B cell (primary cell): ENCODE measurements at regions not wholly inside any gene's neighbourhood (a gene's known extent, or its start where the extent isn't known, plus 50 kb on each side); places are given as distances from the start of the nearest gene placed in this dataset.

ENCODE experiments used
- ATAC-seq: fragments of 200-7000 bp; cut with Tn5 transposase; one replicate; pipeline ENCODE4 v1.10.0; 2021; ENCODE audit warnings: low read depth, mild to moderate bottlenecking, moderate number of reproducible peaks, moderate library complexity
- CTCF ChIA-PET: fragments of 350-600 bp; sonication (Branson Sonifier 250); formaldehyde crosslinking; loops from one replicate; lab custom pipeline; 2021; ENCODE audit warnings: antibody characterized with exemption, inconsistent platforms; lab: Charles Lee
- POLR2A ChIA-PET: fragments of 350-600 bp; sonication (Branson Sonifier 250); formaldehyde crosslinking; loops from one replicate; lab custom pipeline; 2021; ENCODE audit warnings: antibody characterized with exemption; lab: Charles Lee
- DNase-seq: peaks from one replicate; pipeline ENCODE4 v3.0.0; 2013
- H2AFZ ChIP-seq: 2 replicates; pipeline ENCODE4 v1.6.1; 2012; ENCODE audit warnings: mild to moderate bottlenecking, low read depth, low read length; ENCODE audit not compliant: insufficient read depth, poor library complexity, severe bottlenecking
- H3K27ac ChIP-seq, 2 donors: 1 replicate in 1 of 2; 2 replicates in 1 of 2; pipeline ENCODE4 v1.5.1; 2012 to 2013; ENCODE audit warnings: low read length in 2 of 2, mild to moderate bottlenecking in 2 of 2, moderate library complexity in 1 of 2
- H3K27me3 ChIP-seq, 4 experiments: fragments of 200-600 bp in 1 of 4; sonication (generic) in 1 of 4; replicated peaks in 1 of 4; 1 replicate in 2 of 4; 2 replicates in 2 of 4; pipeline versions ENCODE4 v1.6.1 to v1.7.0; 2013 to 2016; ENCODE audit warnings: low read length in 3 of 4, mild to moderate bottlenecking in 2 of 4, mixed read lengths in 1 of 4, moderate library complexity in 1 of 4; ENCODE audit not compliant: insufficient read depth in 4 of 4, control insufficient read depth in 3 of 4; ENCODE audit errors: control extremely low read depth in 1 of 4
- H3K36me3 ChIP-seq, 2 experiments: replicated peaks in 1 of 2; 1 replicate in 1 of 2; 2 replicates in 1 of 2; pipeline versions ENCODE4 v1.6.1 to v1.7.1; 2013; ENCODE audit warnings: low read length in 1 of 2; ENCODE audit not compliant: insufficient read depth in 2 of 2, control insufficient read depth in 1 of 2; ENCODE audit errors: control extremely low read depth in 1 of 2, extremely low read depth in 1 of 2
- H3K4me1 ChIP-seq, 2 donors: fragments of 200-600 bp in 1 of 2; sonication (generic) in 1 of 2; 1 replicate in 1 of 2; 2 replicates in 1 of 2; pipeline versions ENCODE4 v1.5.1 to v1.6.1; 2013 to 2017; ENCODE audit warnings: low read length in 2 of 2; ENCODE audit not compliant: control insufficient read depth in 2 of 2, insufficient read depth in 2 of 2
- H3K4me2 ChIP-seq: replicated peaks from 2 replicates; pipeline ENCODE3; 2012; ENCODE audit warnings: mild to moderate bottlenecking, low read depth, low read length; ENCODE audit not compliant: poor library complexity, severe bottlenecking
- H3K4me3 ChIP-seq, 5 experiments: fragments of 200-600 bp in 1 of 5; sonication (generic) in 1 of 5; 1 replicate in 3 of 5; 2 replicates in 2 of 5; pipeline versions ENCODE4 v1.5.1 to v1.7.0; 2011 to 2016; ENCODE audit warnings: low read length in 4 of 5, mild to moderate bottlenecking in 4 of 5, low read depth in 2 of 5, control low read depth in 1 of 5, moderate library complexity in 1 of 5; ENCODE audit not compliant: insufficient read depth in 1 of 5; ENCODE audit errors: control extremely low read depth in 1 of 5, extremely low read depth in 1 of 5
- H3K79me2 ChIP-seq: fragments of 200-600 bp; sonication (generic); one replicate; pipeline ENCODE4 v1.6.0; 2016; ENCODE audit warnings: low read length; ENCODE audit not compliant: control insufficient read depth, insufficient read depth
- H3K9ac ChIP-seq: fragments of 200-600 bp; sonication (generic); 2 replicates; pipeline ENCODE4 v1.6.1; 2017; ENCODE audit warnings: mild to moderate bottlenecking, low read length, moderate library complexity
- H3K9me3 ChIP-seq, 3 donors: one replicate each; pipeline versions ENCODE4 v1.6.1 to v1.7.1; 2013; ENCODE audit warnings: low read length in 2 of 3; ENCODE audit not compliant: control insufficient read depth in 2 of 3, insufficient read depth in 1 of 3; ENCODE audit errors: control extremely low read depth in 1 of 3
- H4K20me1 ChIP-seq: 2 replicates; pipeline ENCODE4 v1.6.0; 2012; ENCODE audit warnings: mild to moderate bottlenecking, low read length; ENCODE audit not compliant: insufficient read depth, control insufficient read depth, poor library complexity, severe bottlenecking
- H3K27ac Mint-ChIP-seq: one replicate; pipeline ENCODE4 v1.8.0; 2021; ENCODE audit warnings: mixed read lengths
- H3K27me3 Mint-ChIP-seq: one replicate; pipeline ENCODE4 v1.8.0; 2021; ENCODE audit warnings: mixed read lengths
- H3K4me1 Mint-ChIP-seq: one replicate; pipeline ENCODE4 v1.8.0; 2021; ENCODE audit warnings: mixed read lengths
- H3K4me3 Mint-ChIP-seq: one replicate; pipeline ENCODE4 v1.8.0; 2021; ENCODE audit warnings: mixed read lengths
- H3K9me3 Mint-ChIP-seq: one replicate; pipeline ENCODE4 v1.8.0; 2022; ENCODE audit warnings: mixed read lengths; ENCODE audit not compliant: insufficient read depth
- CTCF ChIP-seq: fragments of 200-600 bp; IDR thresholded peaks from one replicate; pipeline ENCODE4 v1.8.0; 2022; ENCODE audit warnings: antibody characterized with exemption, mild to moderate bottlenecking
- EZH2 ChIP-seq: IDR thresholded peaks from 2 replicates; pipeline ENCODE4 v1.6.1; 2012; ENCODE audit warnings: borderline replicate concordance, low read depth, mild to moderate bottlenecking, moderate library complexity, low read length; ENCODE audit not compliant: insufficient read depth, poor library complexity, severe bottlenecking
- WGBS: methylation state at CpG from one replicate; pipeline ENCODE4 v1.1.5; 2013; ENCODE audit warnings: missing lambda C conversion rate; ENCODE audit not compliant: insufficient coverage; 5-methylcytosine and 5-hydroxymethylcytosine counted together
- intact Hi-C: fragments of 100-400 bp; cut with micrococcal nuclease; formaldehyde crosslinking; loops from one replicate; pipeline ENCODE4 v1.10.0; 2022

GRCh38 chr9:90198956-90199355 is 443.7 kb downstream of the DIRAS2 start:
- no peaks in the 10 kb centered on the region for H3K36me3 ChIP-seq
- no peaks in the 10 kb centered on the region for H3K27me3 ChIP-seq
- DNase-seq, result no peak
- no CpG with 5 or more reads among the region's 3 CpGs for WGBS
- peaks cover 11% of the 10 kb centered on the region for H3K4me1 Mint-ChIP-seq
- H3K4me3 Mint-ChIP-seq, result no peak overlapping the region
- CTCF ChIA-PET, result interaction anchor here (1.0 kb wide), 1 partner anchor 10 kb away, joined by 3 read pairs; no protein-coding TSS in a partner anchor
- H3K79me2 ChIP-seq, result no peaks in the 10 kb centered on the region
- intact Hi-C loops, result no loop called here
- peaks cover 9 to 10% of the 10 kb centered on the region in 2 donors for H3K4me1 ChIP-seq
- no peaks in the 10 kb centered on the region for H3K27me3 Mint-ChIP-seq
- peaks cover 0 to 2% (median 0%) of the 10 kb centered on the region in 3 donors for H3K9me3 ChIP-seq
- H3K27ac ChIP-seq, result no peak overlapping the region
- ATAC-seq, result no peak
- H3K4me3 ChIP-seq, result no peak overlapping the region
- TF ChIP-seq EZH2 (no peak), CTCF (no peak)
- H3K4me2 ChIP-seq, result no peak overlapping the region
- no peak overlapping the region for H3K9ac ChIP-seq
- no peak overlapping the region for H3K27ac Mint-ChIP-seq
- peaks cover 3% of the 10 kb centered on the region for H3K9me3 Mint-ChIP-seq
- POLR2A ChIA-PET, result no interaction called here
- H2AFZ ChIP-seq, result no peak overlapping the region
- no peaks in the 10 kb centered on the region for H4K20me1 ChIP-seq

GRCh38 chr9:90201766-90202165 is 440.9 kb downstream of the DIRAS2 start:
- Mint-ChIP-seq H3K27me3 (no peaks in the 10 kb centered on the region), H3K9me3 (peaks cover 3% of the 10 kb centered on the region), H3K4me3 (no peak overlapping the region), H3K4me1 (peaks cover 21% of the 10 kb centered on the region), H3K27ac (no peak overlapping the region)
- TF ChIP-seq CTCF (no peak), EZH2 (no peak)
- Histone ChIP-seq H3K9ac (no peak overlapping the region), H3K4me1 (peaks cover 18 to 20% of the 10 kb centered on the region in 2 donors), H3K79me2 (no peaks in the 10 kb centered on the region), H4K20me1 (no peaks in the 10 kb centered on the region), H3K27me3 (no peaks in the 10 kb centered on the region), H3K27ac (no peak overlapping the region), H3K4me2 (no peak overlapping the region), H3K36me3 (no peaks in the 10 kb centered on the region), H3K4me3 (no peak overlapping the region), H3K9me3 (peaks cover 0 to 3% (median 2%) of the 10 kb centered on the region in 3 donors), H2AFZ (no peak overlapping the region)
- CTCF ChIA-PET, result interaction anchor here (0.9 to 8.0 kb wide), 5 partner anchors 8 to 63 kb away, joined by 3 to 33 read pairs (median 3); no protein-coding TSS in a partner anchor
- intact Hi-C loops, result no loop called here
- DNase-seq (no peak), ATAC-seq (no peak)
- POLR2A ChIA-PET, result interaction anchor here (1.2 kb wide), 1 partner anchor 10 kb away, joined by 17 read pairs; no protein-coding TSS in a partner anchor
- no CpG with 5 or more reads among the region's 2 CpGs for WGBS
